AG09319 (cell line): ENCODE measurements at regions not wholly inside any gene's neighbourhood (a gene's known extent, or its start where the extent isn't known, plus 50 kb on each side); places are given as distances from the start of the nearest gene placed in this dataset.

ENCODE experiments used
- DNase-seq: peaks from one replicate; pipeline ENCODE4 v3.0.0-alpha.2; 2010; ENCODE audit warnings: low read depth; ENCODE audit errors: extremely low read depth
- CTCF ChIP-seq: IDR thresholded peaks from 2 replicates; pipeline ENCODE4 v1.5.1; 2011; ENCODE audit warnings: low read depth, mild to moderate bottlenecking, inconsistent platforms, low read length, moderate library complexity

GRCh38 chr5:148924817-148925216, 98.4 kb downstream of the ADRB2 start:
- no peak for TF ChIP-seq CTCF
- DNase-seq: no peak

- TF ChIP-seq CTCF: no peak
- no peak for DNase-seq
These were observed 99.8 kb downstream of the ADRB2 start for GRCh38 chr5:148926207-148926606.

GRCh38 chr5:148927307-148927946, 101.0 kb downstream of the ADRB2 start:
- no peak for TF ChIP-seq CTCF
- DNase-seq: no peak

GRCh38 chr5:148928141-148928540, 101.7 kb downstream of the ADRB2 start:
- no peak for DNase-seq
- TF ChIP-seq CTCF: no peak

GRCh38 chr5:148931453-148932057, 105.1 kb downstream of the ADRB2 start:
- DNase-seq: no peak
- TF ChIP-seq CTCF: no peak

GRCh38 chr5:148932355-148932935, 106.0 kb downstream of the ADRB2 start:
- DNase-seq: no peak
- no peak for TF ChIP-seq CTCF

GRCh38 chr5:148933903-148934432, 107.6 kb downstream of the ADRB2 start:
- no peak for DNase-seq
- no peak for TF ChIP-seq CTCF
